GM21390 (cell line): ENCODE measurements at regions not wholly inside any gene's neighbourhood (a gene's known extent, or its start where the extent isn't known, plus 50 kb on each side); places are given as distances from the start of the nearest gene placed in this dataset.
"Not testable (repeated sequence)": the region's sequence is repeated elsewhere in the genome, so short reads cannot be mapped to it uniquely, and the experiment has no call there.

ENCODE experiments used
- ATAC-seq: cut with Tn5 transposase; IDR thresholded peaks from one replicate; pipeline ENCODE4 v1.9.1; 2021; ENCODE audit not compliant: unreplicated experiment

DNA sequence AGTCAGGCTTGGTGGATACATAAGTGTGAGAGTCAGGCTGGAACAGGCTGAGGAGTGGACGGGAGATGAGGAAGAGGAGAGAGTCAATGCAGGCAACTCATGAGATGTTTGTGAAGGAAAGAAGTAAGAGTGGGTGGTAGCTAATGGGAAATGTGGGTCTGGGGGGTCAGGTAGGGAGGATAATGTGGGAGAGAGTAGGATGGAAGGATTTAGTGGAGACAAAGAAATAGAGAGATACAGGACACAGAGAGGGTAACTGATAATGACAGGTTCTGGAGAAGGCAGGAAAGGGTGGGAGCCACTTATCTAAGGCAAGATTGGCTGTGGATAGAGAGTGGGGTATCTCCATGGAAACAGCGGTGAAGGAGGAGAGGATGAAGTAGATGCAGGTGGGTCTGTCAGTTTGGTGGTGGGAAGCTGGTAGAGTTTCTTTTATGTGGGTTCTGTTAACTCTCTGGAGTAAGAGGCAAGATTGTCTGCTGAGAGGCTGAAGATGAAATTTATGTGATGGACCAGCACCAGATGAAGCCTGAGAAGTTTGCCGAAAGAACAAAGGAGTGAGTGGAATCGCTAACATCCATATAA, 190.6 kb upstream of the SPRED2 start:
- ATAC-seq: no peak

DNA sequence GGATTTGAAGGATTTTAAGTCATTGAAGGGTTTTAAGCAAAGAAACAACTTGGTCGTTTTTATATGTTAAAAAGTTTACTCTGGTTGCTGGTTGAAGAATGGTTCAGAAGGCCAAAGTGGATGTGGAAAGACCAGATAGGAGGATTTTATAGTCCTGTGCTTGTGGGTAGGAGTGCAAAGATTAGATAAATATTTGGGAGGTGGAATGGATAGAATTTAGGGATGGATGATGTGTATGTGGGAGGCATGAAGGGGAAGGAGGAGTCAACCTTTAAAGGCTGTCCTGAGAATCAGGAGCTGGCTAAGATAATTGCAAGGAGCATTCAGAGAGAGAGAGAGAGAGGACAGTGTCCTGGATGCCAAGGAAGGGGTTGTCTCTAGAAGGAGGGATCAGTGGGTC, 190.1 kb upstream of the SPRED2 start:
- no peak for ATAC-seq

DNA sequence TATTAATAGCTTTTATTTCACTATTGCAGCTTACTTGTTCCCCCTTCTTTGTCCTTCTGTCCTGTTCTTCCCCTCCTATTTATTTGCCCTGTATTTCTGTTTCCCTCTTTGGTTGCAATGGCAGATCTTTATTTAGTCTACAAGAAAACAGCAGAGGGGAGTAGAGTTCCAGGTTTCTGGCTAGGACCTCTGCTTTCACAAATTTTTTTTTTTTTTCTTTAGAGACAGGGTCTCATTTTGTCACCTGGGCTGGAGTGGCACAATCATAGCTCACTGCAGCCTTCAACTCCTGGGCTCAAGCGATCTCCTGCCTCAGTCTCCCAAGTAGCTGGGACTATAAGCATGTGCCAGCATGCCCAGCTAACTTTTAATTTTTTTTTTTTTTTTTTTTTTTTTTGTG, 188.1 kb upstream of the SPRED2 start:
- no peak for ATAC-seq

DNA sequence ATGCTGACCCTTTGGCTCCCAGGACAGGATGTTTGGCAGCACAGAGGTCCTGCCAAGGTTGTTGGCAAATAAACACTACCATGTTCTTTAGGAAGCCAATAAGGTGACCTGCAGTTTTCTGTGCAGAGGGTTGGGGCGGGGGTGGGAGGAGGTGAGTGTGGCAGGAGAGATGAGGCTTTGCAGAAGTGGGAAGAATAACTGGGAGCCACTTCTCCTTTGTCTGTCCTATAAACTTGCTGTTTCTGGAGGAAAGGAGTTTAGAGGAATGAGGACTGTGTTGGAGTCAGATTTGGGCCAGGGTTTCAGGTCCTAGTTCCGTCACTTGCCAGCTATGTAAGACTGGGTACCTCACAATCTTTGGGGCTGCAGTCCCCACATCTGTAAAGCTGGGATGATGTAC, 187.6 kb upstream of the SPRED2 start:
- no peak for ATAC-seq

DNA sequence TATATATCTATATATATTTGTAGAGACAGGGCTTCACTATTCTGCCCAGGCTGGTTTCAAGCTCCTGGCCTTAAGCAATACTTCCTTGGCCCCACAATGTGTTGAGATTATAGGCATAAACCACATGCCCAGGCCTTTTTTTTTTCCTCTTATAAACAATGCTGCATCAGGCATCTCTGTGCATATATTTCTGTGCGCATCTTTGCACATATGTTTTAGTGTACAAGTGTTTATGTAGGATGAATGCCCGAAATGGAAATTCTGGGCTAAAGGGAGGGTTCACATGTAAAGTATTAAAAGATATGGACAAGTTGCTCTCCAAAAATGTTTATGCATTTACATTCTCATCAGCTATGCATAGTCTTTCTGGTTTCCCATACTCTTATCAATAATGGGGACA, 183.2 kb upstream of the SPRED2 start:
- no peak for ATAC-seq

DNA sequence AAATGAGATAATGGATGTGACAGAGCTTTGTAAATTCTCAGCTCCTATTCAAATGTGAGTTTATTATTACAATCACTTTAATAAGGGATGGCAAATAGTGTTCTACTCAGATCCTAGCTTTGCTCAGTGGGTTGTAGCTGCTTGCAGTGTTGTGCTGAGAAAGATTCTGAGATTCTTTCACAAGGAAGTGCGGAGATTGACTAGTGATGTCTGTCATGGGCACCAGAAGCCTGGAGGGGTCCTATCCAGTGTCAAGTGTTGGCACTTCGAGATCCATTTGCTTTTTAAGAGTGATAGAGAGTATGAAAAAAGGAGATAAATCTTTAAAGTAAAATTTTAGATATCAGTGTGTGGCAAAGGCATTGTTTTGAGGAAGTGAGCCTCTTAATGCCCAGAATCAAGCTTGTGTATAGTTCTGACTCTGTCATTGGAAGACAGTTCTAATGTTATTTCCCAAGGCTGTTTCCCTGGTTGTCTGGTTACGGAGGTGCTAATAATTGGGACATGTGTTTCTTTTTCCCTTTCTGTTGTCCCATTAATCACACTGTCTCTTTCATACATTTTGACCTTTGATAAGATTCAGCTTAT, 181.7 kb upstream of the SPRED2 start:
- no peak for ATAC-seq

DNA sequence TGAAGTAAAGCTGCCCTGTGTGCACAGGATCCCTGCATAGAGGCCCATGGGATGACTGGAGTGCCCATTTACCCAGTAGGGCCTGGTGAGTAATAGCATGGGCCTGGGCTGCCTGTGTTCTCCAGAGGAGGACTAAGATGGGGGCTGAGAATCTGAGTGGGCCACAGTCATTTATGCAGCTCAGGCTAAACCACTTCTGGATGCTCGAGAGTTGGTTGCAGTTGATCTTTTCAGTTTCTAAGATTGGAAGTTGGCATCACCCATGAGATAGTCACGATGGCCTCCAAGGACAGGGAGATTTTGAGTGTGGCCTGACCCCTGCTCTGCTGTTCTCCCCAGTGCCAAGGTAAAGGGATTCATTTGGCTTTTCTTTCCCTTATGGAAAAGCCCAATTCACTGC, 179.1 kb upstream of the SPRED2 start:
- no peak for ATAC-seq

DNA sequence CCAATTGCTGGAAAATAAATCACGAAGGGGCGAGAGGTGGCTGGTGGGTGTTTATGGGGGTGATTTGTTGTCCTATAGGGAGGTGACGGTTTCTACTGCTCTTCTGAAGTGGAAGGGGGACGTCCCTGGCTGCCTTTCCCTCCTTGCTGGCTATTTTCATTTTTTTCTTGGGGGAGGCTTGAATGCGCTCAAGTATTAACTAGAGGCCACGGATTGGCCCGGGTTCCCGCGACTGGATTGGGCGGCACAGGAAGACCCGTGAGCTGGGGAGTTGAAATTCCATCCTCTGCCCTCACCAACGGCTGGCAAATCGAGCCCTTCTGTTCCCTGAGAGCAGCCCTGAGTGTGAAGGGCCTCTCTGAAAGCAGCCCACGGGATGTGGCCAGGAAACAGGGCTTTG, 176.5 kb upstream of the SPRED2 start:
- no peak for ATAC-seq

DNA sequence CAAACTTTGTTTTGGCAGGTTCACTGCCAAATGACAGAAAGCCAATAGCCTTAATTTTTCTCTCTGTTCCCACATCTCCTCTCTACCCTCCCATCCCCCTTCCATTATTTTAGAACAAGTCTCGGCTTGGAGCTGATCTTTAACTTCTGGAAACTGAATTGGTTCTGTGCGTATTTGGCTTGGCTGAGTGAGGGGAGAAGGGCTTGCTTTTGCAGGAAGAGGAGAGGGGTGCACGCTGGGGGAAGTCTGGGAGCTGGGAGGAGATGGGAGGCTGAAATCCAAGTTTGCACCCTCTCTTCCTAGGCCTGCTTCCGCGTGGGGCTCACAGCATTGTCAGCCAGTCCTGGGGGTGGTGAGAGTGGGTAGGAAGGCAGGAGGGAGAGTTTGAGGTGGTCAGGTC, 176.1 kb upstream of the SPRED2 start:
- ATAC-seq: no peak

DNA sequence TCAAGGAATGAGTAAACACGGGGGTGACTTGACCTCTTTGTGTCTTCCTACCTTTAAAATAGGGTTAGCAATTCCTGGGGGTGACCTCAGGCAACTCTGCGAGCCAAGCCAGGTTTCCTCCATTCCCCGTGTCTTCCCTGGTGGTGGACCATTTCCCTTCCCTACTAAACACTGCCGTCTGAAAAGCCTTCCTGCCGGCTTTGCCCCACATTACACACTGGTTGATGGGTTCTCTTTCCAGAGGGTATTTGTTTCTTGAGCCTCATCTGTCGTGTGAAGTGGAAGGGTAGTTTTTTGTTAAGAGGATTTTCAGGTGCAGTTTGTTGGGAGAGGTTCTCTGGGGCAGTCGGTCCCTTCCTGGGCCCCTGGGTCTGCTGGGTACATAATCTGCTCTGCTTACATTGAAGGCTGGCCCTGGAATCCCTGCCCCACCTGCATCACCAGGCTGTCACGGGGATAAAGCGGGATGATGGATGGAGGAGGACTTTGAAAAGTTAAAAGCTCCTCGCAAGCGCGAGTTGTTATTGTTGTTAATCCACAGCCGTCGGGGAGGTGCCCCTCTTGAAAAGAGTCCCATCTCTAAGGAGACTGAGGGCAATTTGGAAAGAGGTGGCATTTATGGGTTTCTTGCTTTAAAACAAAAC, 175.4 kb upstream of the SPRED2 start:
- no peak for ATAC-seq

DNA sequence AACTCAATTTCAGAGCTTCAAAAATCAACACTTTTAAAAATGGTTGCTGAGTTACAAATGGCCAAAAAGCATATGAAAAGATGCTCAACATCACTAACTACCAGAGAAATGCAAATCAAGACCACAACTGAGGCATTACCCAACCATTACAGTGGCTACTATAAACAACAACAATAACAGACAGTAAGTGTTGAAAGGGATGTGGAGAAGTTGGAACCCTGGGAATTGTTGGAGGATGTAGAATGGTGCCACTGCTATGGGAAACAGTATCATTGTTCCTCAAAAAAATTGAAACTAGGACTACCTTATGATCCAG, 173.3 kb upstream of the SPRED2 start:
- ATAC-seq: peak; percentile 39

DNA sequence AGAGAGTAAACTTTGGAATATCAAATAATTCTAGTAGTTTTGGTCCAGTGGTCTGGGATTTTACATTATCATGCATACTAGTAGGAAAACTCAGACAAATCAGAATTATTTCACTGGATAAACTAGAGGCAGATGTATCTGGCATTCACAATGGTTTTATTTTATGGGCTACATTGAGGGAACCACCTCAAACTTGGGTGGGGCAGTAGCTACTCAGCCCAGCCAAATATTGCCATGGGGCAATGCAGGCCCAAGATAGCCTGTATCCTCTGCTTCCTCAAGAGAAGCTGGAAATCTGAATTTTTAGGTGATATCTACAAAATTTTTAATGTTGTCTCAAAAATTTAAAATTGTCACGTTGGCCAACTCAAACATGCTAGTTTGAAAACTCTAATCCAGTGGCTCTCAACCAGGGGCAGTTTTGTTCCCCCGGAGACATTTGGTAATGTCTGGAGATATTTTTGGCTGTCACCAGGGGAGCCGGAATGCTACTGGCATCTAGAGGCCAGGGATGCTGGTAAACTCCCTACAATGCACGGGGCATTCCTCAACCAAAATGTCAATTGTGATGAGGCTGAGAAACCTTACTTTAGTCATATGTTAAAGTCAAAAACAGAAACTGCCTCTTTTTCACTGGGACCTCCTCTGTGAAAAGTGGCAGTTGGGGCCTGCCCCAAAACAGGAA, 172.8 kb upstream of the SPRED2 start:
- peak; percentile 17 for ATAC-seq

DNA sequence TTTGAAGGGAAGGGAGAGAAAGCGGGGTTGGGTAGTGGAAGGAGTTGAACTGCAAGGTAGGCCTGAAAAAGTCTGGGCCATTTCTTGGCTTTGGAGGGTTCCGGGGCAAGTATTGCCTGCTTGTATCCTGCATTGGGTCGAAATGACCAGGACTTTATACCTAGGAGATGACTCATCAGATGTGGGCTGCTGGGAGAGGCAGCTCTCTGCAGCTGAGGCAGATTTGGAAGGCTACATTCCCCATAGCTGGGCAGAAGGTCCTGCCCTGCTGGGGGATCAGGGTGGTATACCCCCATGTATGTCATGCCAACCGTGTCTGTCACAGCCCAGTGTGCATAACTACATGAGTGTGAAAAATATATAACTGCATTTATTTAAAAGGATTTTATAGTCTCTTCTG, 171.8 kb upstream of the SPRED2 start:
- no peak for ATAC-seq

DNA sequence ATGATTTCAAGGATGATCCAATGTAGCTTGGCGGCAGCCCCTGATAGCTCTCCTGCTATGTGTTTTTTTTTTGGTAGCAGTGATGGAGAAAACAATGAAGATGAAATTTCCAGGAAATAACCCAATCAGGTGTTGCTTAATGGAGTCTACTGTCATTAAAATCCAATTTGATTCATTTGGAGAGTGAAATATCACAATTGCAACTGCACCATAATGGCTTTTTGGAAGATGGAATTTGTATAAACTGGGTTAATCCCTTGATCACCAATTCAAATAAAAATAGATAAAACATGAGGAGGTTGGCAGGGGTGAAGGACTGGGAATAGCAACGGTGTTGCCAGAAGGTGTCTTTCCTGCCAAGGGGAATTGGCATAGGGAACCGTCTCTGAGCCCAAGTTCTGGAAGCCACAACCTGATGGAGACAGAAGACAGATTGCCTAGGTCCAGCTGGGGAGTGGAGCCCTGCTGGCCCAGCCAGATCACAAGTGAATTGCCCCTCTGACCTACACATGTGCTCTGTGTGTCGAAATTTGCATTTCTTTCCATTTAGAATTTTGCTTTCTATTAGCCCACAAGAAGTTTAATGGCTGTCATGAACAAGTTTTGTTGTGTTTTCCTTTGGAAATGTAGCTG, 170.3 kb upstream of the SPRED2 start:
- no peak for ATAC-seq

DNA sequence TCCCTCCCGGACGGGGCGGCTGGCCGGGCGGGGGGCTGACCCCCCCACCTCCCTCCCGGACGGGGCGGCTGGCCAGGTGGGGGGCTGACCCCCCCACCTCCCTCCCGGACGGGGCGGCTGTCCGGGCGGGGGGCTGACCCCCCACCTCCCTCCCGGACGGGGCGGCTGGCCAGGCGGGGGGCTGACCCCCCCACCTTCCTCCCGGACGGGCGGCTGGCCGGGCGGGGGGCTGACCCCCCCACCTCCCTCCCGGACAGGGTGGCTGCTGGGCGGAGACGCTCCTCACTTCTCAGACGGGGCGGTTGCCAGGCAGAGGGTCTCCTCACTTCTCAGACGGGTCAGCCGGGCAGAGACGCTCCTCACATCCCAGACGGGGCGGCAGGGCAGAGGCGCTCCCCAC, 168.5 kb upstream of the SPRED2 start:
- not testable (repeated sequence) for ATAC-seq

DNA sequence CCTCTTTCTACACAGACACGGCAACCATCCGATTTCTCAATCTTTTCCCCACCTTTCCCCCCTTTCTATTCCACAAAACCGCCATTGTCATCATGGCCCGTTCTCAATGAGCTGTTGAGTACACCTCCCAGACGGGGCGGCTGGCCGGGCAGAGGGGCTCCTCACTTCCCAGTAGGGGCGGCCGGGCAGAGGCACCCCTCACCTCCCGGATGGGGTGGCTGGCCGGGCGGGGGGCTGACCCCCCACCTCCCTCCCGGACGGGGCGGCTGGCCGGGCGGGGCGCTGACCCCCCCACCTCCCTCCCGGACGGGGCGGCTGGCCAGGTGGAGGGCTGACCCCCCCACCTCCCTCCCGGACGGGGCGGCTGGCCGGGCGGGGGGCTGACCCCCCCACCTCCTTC, 168.0 kb upstream of the SPRED2 start:
- not testable (repeated sequence) for ATAC-seq

DNA sequence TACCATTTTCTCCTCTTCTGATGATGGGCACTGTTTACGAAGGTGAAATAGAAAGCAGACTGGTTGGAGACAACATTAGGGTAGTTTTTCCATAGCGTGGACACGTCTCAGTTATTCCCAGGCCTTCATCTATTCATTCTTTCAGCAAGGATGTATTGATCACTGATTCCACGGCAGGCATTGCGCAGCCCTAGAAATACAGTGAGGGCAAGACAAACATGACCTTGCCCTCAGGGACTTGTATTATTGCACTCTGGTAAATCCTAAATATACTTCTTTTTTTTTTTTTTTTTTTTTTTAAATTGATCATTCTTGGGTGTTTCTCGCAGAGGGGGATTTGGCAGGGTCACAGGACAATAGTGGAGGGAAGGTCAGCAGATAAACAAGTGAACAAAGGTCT, 167.3 kb upstream of the SPRED2 start:
- no peak for ATAC-seq

DNA sequence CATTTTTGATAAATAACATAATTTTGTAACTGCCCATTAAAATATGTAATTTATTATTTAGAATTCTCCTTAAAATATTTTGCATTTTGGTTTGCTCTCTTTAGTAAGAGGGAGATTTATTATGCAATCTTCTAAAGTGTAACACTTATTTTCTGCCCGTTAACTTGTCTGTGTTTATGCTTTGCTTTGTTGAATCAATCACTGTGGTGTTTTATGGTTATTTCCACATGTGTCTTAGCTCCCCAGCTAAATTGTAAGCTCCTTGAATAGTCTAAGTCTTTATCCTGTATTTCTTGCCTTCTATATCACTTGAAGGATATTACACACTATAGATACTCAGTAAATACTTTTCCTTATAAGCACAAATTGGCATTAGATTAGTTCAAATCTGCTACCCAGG, 166.6 kb upstream of the SPRED2 start:
- ATAC-seq: no peak

DNA sequence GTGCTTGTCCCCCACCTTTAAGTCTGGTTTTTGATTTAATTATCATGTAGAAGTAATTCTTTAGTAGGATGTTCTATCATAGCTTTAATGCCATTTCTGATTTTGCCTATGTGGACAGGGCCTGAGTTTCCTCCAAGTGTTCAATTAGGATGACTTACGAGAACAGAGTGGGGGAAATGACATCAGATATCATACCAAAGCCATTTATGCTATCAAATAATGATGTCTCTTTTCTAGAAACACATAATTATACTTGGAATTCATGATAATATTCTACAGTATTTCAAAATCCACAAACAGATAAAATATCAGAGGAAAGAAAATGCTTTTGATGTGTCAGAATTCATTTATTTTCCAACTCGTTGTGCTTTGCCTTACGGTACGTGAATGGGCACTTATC, 165.9 kb upstream of the SPRED2 start:
- ATAC-seq: no peak

DNA sequence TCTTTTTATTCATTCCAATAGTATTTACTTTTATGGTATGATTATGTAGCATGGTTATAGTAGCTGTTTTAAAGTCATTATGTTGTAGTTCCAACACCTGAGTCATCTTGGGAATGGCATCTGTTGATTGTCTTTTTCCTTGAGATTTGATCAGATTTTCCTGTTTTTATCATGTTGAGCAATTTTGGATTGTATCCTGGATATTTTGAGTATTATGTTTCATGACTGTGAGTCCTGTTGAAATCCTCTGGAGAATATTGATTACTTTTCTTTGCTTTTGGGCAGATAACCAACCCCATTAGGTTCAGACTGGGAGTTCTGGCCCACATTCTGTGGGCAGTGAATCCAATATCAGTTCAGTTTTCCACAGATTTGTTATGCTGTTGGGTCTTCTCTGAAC, 163.2 kb upstream of the SPRED2 start:
- no peak for ATAC-seq

DNA sequence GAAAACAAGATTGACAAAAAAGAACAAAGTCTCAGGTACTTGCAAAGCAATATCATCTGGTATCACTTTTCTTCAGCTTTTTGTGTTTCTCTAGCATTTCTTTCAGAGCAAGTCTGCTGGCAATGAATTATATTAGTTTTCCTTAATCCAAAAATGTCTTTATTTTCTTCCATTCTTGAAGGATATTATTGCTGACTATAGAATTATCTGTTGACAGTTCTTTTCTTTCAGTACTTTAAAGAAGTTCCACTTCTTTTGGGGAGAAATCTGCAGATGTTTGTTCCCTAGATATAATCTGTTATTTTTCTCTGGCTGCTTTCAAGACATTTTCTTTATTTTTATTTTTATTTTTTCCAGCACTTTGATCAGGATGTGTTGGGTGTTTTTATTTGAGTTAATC, 161.8 kb upstream of the SPRED2 start:
- no peak for ATAC-seq

DNA sequence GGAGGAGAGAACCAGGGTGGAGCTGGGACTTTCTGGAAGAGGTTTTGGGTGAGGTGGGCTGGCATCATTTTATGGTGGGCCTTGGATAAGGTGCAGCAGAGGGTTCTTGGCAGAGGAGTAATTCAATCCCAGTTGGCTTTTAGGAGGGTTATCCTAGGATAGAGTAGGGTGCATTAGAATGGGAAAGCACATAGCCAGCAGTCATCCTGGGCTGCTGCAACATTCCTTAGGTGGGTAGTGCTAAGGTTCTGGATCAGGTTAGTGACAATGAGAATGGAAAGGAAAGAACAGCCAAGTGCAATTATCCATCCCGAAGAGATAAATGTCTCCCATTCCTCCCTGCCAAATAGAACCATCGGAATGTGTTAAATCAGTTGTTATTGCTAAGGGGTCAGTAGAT, 157.3 kb upstream of the SPRED2 start:
- no peak for ATAC-seq
